ENCODE measurements at regions not wholly inside any gene's neighbourhood (a gene's known extent, or its start where the extent isn't known, plus 50 kb on each side); places are given as distances from the start of the nearest gene placed in this dataset.

DNA sequence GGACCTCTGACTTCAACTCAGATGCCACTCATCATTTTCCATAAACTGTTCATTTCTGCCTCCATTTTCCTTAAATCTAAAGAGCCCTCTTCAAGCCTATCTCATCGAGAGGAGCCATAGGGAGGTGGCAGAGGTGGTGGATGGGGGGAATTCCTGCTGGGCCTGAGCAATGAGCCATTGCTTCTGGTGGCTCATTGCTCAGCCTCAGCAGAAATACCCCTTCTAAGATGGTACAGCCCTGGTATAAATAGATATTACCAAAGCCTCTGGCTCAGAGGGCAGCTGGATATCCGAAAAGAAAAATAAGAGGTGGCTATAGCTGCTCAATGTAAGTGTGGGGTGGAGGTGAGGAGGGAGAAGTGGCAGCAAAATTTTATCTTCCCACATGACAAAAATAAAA, 313.5 kb downstream of the CAAP1 start:
- DNase-seq (ENCODE audit: low read depth in 3 of 3, low spot score in 1 of 3): no peak

DNA sequence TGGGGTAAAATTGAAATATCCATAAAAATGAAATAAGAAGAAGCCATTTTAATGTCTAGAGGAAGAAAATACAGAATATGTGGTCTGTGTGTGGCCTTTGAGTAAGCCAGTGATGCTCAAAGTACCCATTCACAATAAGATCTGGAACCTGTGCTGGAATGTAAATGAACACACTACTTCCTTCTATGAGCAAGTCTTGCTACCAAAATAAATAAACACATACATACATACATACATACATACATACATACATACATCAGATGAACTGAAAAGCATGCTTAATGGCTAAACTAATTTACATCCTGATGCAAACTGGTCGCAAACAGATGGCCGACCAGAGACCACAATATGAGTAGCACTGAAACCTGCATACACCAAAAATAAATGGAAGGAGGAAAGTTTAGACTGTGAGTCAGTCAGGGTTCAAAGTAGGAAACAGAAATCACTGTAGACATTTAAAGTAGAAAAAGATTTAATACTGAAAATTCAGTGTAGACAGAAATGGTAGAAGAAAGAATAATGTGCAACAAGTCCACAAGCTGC, 317.6 kb downstream of the CAAP1 start:
- no peak for DNase-seq (ENCODE audit: low read depth in 3 of 3, low spot score in 1 of 3)

DNA sequence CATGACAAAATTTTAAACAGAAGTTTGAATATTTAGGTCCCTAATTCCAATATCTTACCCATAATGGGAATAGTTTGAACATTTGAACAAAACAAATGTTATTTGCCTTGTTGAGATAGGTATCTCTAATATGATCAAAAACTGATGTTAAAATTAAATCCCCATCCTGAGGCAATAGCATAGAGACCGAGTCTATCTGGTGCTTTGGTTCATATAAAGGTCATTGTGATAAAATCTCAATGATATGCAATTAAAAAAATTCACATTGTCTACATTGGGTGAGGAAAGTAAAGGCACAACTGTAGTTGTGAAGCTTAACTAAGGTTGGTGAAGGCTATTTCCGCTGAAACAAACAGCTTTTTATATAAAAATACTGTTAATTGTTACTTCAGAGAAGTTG, 318.3 kb downstream of the CAAP1 start:
- no peak for DNase-seq (ENCODE audit: low read depth in 3 of 3, low spot score in 1 of 3)

DNA sequence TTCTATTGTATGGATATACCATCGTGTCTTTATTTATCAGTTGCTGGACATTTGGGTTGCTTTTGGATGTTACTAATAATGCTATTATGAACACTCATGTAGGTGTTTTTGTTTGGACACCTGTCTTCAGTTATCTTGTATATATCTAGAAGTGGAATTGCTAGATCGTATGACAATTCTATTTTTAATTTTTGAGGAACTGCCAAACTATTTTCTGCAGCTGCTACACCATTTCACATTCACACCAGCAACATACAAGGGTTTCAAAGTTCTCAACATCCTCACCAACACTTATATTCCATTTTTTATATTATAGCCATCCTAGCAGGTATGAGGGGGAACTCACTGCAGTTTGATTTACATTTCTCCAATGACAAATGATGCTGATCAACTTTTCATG, 324.6 kb downstream of the CAAP1 start:
- no peak for DNase-seq (ENCODE audit: low read depth in 3 of 3, low spot score in 1 of 3)

DNA sequence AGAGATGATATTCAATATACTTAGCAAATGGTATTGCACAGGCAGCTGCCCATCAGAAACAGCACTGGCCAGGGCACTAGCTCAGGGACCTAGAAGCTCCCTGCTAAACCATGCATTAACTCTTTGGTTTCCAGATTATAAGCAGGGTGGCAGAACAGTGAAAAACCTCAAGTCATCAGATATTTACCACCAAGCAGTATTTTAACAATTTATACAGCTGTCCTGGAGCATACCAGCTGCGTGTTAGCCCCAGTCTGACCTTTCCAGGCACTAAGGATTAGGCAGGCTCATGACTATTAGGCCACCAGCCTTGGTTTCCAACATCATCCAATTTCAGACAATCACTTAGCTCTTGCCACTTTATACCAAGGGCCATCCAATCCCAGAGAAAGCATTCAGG, 326.5 kb downstream of the CAAP1 start:
- DNase-seq (ENCODE audit: low read depth in 3 of 3, low spot score in 1 of 3): no peak

DNA sequence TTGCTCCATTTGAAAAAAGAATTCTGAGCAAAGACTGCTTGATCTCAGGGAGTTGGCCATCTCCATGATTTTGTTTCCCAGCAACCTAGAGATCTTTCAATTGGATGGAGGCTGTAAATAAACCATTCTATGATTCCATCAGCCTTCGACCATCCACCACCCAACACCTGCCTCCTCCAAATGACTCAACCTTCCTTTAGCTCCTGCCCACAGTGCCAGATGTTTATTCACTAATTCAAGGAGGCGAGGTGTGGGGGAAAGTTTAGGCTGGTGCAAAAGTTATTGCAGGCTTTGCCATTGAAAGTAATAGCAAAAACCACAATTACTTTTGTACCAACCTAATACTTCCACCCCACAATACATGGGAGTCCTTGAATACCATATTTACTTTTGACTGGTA, 327.5 kb downstream of the CAAP1 start:
- DNase-seq (ENCODE audit: low read depth in 3 of 3, low spot score in 1 of 3): no peak

DNA sequence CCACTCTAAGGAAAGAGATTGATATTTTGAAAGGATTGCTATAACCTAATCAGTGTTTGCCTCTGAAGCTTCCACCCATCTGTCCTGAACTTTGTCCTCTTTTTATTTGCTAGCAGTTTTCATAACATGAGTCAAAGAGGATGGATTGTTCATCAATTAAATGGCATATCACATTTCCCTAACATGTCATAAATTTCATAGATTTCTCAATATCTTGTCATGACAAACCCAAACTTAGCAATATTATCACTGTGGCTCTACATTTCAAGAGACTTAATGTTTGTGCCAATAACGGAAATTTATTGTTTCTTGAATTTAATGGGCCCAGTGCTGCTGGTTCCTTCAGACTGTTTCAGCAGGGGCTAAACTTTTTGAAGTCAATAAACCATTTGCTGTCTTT, 330.3 kb downstream of the CAAP1 start:
- no peak for DNase-seq (ENCODE audit: low read depth in 3 of 3, low spot score in 1 of 3)

DNA sequence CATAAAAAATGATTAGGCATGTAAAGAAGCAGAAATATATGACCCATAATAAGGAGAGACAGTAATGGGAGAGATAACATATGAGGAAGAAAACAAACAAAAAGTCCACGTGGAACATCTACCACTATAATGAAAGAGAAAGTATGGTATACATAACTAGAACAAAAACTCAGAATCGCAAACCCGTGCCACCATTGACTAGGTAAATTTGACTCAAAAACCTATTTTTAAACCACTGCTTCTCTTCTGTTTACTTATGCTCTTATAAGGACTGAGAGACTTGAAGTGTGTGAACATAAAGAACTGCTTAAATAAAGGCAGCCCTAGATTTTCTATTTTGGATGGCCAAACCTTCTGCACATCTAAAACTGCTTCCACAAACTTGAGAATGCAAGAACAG, 330.7 kb downstream of the CAAP1 start:
- DNase-seq (ENCODE audit: low read depth in 3 of 3, low spot score in 1 of 3): no peak

DNA sequence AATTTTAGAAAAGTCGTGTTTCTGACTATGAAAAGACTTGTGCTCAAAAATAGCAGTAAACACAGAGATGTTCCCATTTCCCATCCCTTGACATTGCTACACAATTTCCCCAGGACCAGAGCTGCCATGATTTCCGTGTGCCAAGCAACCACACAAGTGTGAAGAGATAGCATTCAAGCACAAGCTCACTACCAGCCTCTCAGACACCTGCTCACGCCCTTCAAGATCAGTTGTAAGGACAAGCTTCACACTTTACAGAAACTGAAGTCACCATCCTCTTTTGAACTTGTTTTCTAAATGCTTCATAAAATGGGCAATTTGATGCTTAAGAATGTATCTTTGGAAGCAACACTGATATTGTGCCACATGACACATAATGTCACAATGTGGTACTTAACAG, 333.1 kb downstream of the CAAP1 start:
- DNase-seq (ENCODE audit: low read depth in 3 of 3, low spot score in 1 of 3): no peak

DNA sequence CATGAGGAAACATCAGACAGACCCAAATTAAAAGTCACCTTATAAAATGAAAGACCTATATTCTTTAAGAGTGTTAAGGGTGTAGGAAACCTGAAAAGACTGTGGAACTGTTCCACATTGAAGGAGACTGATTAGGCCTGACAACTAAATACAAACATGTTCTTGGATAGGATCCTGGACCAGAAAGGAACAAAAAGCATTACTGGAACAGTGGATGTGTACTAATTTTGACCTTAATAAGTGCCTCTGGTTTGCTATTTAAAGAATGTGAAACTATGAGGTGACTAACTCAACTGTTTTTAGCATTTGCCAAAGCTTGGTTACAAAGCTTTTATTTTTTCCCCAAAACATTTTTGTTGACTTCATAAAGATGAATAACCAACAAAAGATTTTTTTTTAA, 340.6 kb downstream of the CAAP1 start:
- DNase-seq (ENCODE audit: low read depth in 3 of 3, low spot score in 1 of 3): no peak

DNA sequence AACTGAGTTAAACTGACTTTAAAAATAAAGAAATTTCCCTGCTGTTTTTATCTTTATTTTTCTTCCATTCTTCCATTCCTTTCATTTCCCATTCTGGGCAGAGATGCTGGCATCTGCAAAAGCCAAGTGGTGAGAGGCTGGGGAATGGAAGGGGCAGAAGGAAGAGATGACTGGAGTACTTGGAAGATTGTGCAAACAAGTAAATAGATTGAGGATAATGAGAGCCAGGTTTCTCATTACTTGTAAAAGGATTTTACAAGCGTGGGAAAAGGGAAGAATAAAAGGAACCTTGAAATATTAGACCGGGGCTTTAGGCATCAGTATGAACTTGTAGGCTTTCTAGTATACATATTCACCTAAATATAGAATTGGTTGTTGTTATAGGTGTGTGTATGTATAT, 341.2 kb downstream of the CAAP1 start:
- no peak for DNase-seq (ENCODE audit: low read depth in 3 of 3, low spot score in 1 of 3)

DNA sequence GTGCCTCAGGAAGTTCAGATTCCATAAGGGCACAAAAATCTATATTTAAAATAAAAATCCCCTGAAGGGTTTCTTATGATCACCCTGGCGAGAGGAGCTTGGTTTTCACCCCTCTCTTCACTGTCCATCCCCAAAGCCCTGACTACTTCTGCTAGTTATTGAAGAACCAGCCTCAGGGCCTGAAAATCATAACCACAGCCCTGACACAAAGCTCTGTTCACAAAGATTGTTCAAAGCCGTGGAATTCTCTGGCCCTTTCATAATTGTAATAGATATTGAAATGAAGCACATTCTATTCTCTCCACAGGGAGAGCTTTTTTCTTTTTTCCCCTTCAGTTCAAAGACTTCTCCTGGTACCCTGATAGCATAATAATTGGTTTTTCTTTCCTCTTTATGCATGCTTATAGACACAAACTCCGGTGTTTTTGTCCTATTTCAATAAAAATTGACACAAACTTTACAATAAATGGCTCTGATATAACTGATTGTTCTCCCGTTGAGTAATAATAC, 343.8 kb downstream of the CAAP1 start:
- DNase-seq (ENCODE audit: low read depth in 3 of 3, low spot score in 1 of 3): no peak

DNA sequence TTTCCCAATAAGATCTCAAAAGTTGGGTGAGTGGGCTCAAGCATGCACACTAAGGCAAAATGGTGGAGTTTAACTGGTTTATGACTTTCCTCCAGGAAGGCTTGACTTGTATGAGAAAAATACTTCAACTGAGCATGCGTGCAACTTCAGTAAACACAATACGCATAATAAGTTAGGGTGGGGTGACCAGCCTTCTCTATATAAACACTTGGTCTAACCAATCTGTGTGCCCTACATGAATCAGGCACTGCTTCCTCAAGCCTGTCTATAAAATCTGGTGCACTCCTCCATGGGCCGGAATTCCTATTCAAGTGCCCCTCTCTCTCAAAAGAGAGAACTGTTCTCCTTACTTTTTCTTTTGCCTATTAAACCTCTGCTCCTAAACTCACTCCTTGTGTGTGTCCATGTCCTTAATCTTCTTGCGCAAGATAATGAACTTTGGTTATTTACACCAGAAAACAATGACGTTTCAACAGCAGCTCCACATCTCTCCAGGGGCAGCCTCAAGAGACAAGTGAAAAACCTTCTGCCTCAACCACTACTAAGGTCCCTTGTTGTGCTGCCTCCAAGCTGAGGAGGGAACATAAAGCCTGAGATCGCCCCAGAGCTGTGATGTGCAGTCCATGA, 352.6 kb downstream of the CAAP1 start:
- no peak for DNase-seq (ENCODE audit: low read depth in 3 of 3, low spot score in 1 of 3)

DNA sequence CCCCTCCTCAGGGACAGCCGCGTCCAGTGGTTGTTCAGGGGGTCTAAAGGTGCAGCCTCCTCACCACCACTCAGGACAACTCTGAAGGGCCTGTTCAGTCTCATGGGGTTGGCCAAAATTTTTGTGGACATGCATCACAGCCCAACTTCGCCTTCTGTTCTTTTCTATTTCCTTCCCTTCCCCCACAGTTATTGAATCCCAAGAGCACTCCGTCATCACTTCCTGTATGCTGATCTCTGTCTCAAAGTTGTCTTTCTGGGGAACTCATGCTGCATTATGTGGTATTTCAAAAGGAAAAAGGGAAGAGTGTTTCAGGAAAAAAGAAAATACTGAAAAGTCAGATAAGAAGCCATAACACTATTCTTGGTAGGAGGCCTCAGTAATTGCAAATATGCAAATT, 355.4 kb downstream of the CAAP1 start:
- DNase-seq (ENCODE audit: low read depth in 3 of 3, low spot score in 1 of 3): no peak

DNA sequence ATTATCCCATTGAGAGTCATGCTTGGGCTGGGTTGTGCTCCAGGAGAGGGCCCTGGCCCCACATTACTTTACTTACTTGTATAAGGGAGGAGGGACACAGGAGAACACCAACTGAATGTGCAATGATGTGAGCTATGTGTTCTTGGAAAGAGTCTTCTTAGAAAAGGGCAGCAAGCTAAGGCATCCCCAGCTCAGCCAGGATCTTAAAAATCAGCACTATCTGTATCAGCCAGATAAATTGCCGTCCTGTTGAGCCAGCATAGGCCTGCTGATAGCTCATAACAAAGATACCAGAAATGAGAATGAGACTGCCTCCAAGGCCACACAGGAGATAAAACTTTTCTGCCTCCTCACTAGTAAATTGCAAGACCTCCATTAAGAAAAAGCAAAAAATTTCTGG, 357.5 kb downstream of the CAAP1 start:
- no peak for DNase-seq (ENCODE audit: low read depth in 3 of 3, low spot score in 1 of 3)

DNA sequence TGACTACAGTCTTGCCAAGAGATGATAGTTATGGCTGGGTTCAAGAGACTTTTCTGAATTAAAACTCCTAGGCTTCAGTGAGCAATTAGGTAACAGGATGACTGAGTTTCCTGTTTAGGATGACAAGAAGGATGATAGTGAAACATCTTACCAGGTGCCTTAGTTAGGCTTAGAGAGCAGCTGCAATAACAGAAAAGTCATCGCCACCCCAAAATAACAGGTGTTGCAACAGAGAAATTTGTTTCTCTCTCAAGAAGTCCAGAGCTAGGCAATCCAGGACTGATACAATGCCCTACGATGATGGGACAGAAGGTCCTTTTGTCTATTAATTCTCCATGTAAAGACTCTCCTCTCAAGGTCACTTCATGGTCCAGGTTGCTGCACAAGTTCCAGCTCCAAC, 361.8 kb downstream of the CAAP1 start:
- no peak for DNase-seq (ENCODE audit: low read depth in 3 of 3, low spot score in 1 of 3)

DNA sequence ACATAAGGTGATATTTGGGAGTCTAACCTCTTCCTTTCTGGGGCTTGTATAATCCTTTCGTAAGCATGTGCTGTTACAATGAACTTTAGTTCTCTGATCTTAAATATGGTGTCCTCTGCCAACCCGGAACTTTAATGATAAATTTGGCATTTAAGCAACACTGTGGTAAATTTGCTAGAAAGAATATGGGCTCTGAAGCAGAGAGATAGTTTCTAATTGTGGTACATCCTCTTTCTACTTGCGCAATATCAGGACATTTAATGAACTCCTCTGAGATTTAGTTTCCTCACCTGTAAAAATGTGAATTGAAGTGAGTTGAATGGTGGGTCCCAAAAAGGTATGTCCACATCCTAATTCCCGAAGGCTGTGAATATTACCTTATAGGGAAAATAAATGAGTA, 364.7 kb downstream of the CAAP1 start:
- DNase-seq (ENCODE audit: low read depth in 3 of 3, low spot score in 1 of 3): no peak

DNA sequence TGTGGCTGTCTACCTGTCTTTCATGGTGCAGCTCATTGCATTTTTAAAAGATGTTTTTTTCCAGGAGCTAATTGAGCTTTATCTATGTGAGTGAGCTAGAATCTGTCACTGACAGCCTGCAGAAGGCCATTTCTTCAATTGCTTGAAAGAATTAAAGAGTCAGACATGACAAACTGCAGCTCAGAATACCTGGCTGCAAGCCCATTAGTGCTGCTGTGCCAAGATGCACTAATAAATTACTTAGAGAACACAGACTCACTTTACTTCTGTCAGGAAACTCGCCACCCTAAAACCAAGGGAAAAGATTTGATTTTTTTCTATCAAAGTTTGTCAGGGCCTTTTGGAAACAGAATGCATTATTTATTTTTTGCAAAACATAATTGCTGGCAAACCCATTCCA, 368.3 kb downstream of the CAAP1 start:
- DNase-seq (ENCODE audit: low read depth in 3 of 3, low spot score in 1 of 3): no peak

DNA sequence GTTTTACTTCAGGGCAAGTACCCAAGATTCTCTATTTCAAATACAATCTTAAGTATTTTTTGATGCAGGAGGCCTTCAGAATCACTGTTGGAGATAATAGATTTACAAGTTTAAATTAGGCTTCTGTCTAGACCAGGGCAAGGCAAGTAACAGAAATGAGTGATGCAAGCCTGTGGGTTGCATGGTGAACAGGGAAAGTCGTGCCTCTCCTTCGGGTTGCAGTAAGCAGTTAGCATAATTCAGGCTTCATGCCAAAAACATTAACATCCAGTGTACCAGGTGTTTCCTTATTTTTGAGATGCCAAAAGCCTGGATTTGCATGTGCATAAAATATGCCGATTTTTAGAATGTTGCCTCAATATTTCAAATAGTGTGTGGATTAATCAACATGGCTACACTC, 369.0 kb downstream of the CAAP1 start:
- no peak for DNase-seq (ENCODE audit: low read depth in 3 of 3, low spot score in 1 of 3)

DNA sequence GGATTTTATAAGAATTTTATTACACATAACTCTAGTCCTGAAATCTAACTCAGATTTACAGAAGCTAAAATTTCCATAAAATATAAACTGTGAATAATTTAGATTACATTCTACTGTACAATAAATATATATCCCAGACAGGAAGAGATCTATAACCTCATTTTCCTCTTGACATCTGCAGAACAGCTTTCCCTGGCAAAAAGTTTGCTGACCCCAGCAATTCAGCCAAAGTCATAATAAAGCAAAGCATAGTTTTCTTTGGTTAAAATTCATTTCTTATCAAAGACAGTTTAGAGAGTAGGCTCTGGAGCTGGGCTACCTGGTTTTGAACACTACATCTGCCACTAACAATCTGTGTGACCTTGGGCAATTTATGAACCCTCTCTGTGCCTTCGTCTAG, 372.5 kb downstream of the CAAP1 start:
- DNase-seq (ENCODE audit: low read depth in 3 of 3, low spot score in 1 of 3): no peak

DNA sequence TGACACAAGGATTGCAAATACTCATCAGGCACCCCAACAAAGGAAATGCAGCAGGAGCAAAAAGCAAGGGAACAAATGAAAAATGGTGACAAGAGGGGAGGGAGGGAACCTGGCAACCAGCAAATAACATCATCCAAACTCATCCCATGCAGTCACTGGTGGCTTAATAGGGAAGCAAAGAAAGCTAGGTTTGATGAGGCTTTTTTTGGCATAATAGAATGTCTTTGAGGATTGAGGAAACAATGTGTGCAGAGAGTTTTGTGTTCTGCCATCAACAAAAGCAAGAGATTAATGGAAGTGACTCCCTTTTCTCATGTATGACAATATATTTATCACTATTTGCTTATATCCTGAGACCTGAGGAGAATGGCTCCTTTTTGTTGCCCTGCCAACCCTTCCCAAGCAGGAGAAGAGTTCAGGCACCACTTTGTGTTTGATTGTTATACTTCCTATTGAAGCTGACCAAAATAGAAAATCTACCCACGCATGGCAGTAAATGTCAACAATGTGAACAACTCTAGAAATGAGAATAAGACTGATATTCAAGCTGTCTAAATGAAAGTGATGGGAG, 375.7 kb downstream of the CAAP1 start:
- DNase-seq (ENCODE audit: low read depth in 3 of 3, low spot score in 1 of 3): no peak

DNA sequence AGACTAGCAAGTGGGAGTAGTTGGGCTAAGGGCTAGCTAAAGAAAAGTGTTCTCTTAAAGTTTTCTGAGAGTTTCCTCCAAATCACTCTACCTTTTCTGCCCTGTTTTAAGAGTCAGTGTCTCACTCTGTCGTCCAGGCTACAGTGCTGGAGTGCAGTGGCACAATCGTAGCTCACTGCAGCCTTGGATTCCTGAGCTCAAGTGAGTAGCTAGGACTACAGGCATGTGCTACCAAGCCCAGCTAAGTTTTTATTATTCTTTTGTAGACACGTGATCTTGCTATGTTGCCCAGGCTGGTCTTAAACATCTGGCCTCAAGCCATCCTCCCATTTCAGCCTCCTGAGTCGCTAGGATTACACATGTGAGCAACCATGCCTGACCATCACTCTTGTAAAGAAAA, 378.9 kb downstream of the CAAP1 start:
- DNase-seq (ENCODE audit: low read depth in 3 of 3, low spot score in 1 of 3): no peak

DNA sequence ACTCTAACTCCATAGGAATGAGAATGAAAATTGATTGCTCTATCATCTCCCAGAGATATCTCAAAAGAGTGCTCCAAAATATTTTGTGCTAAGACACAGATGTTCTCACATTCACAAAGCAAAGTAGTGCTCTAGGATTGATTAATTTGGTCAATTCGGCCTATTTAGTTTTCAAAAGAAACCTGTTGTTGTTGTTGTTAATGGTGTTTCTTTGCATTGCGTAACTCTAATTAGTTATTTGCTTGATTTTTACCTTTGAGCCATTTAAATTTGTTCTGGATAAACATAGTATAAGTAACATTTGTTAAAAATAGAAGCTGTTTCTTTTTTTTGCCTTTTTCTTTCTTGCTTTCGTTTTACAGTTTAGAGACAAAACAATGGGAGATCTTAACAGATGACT, 382.5 kb downstream of the CAAP1 start:
- DNase-seq (ENCODE audit: low read depth in 3 of 3, low spot score in 1 of 3): no peak
